HFFc6 (cell line): ENCODE measurements at regions not wholly inside any gene's neighbourhood (a gene's known extent, or its start where the extent isn't known, plus 50 kb on each side); places are given as distances from the start of the nearest gene placed in this dataset.

Experiments
- DNase-seq: peaks from one replicate; pipeline ENCODE4 v3.0.0-alpha.2; 2018
- H3K27ac Mint-ChIP-seq: 2 replicates; pipeline ENCODE4 v1.8.0; 2020; ENCODE audit warnings: mild to moderate bottlenecking, mixed read lengths
- H3K27me3 Mint-ChIP-seq: 2 replicates; pipeline ENCODE4 v1.8.0; 2021; ENCODE audit warnings: mild to moderate bottlenecking, moderate library complexity, mixed read lengths; ENCODE audit not compliant: insufficient read depth
- H3K36me3 Mint-ChIP-seq: 2 replicates; pipeline ENCODE4 v1.8.0; 2021; ENCODE audit warnings: low read depth, mixed read lengths
- H3K4me1 Mint-ChIP-seq: 2 replicates; pipeline ENCODE4 v1.8.0; 2020; ENCODE audit warnings: low read depth, mixed read lengths
- H3K4me3 Mint-ChIP-seq: 2 replicates; pipeline ENCODE4 v1.8.0; 2020; ENCODE audit warnings: mild to moderate bottlenecking, moderate library complexity, mixed read lengths
- H3K9me3 Mint-ChIP-seq: 2 replicates; pipeline ENCODE4 v1.8.0; 2020; ENCODE audit warnings: mild to moderate bottlenecking, mixed read lengths
- CTCF ChIP-seq: fragments of 200-600 bp; sonication (generic); IDR thresholded peaks from 2 replicates; pipeline ENCODE4 v1.5.0; 2021; ENCODE audit warnings: antibody characterized with exemption, mild to moderate bottlenecking

- Mint-ChIP-seq H3K4me1 (no peaks in the 10 kb centered on the region), H3K27me3 (peaks cover 1% of the 10 kb centered on the region; the same call in 1 of the 2 replicates), H3K27ac (no peak overlapping the region), H3K9me3 (peaks cover 55% of the 10 kb centered on the region), H3K36me3 (0 out of 2 replicates have a peak, but pooled peaks cover 5% of the 10 kb centered on the region), H3K4me3 (no peak overlapping the region)
- no peak for TF ChIP-seq CTCF
- no peak for DNase-seq
Observed at GRCh38 chr6:170093658-170094596, 197.0 kb downstream of the DLL1 start.

- Mint-ChIP-seq H3K4me3 (no peak overlapping the region), H3K4me1 (no peaks in the 10 kb centered on the region), H3K27me3 (peaks cover 1% of the 10 kb centered on the region; the same call in 1 of the 2 replicates), H3K27ac (no peak overlapping the region), H3K36me3 (0 out of 2 replicates have a peak, but pooled peaks cover 5% of the 10 kb centered on the region), H3K9me3 (peaks cover 55% of the 10 kb centered on the region)
- TF ChIP-seq CTCF, result no peak
- DNase-seq, result no peak
Observed at GRCh38 chr6:170093276-170093657, 197.6 kb downstream of the DLL1 start.

- H3K4me3 Mint-ChIP-seq, result no peak overlapping the region
- no peaks in the 10 kb centered on the region for H3K4me1 Mint-ChIP-seq
- TF ChIP-seq CTCF, result no peak
- H3K36me3 Mint-ChIP-seq, result 0 out of 2 replicates have a peak, but pooled peaks cover 2% of the 10 kb centered on the region
- peaks cover 54% of the 10 kb centered on the region for H3K9me3 Mint-ChIP-seq
- no peak for DNase-seq
- no peak overlapping the region for H3K27ac Mint-ChIP-seq
- H3K27me3 Mint-ChIP-seq, result peaks cover 1% of the 10 kb centered on the region; the same call in 1 of the 2 replicates
Observed at GRCh38 chr6:170092826-170093225, 198.1 kb downstream of the DLL1 start.

GRCh38 chr6:170091639-170092579, 199.0 kb downstream of the DLL1 start:
- Mint-ChIP-seq H3K4me3 (no peak overlapping the region), H3K4me1 (no peaks in the 10 kb centered on the region), H3K9me3 (peaks cover 49% of the 10 kb centered on the region), H3K27ac (no peak overlapping the region), H3K27me3 (peaks cover 1% of the 10 kb centered on the region; the same call in 1 of the 2 replicates), H3K36me3 (no peaks in the 10 kb centered on the region)
- no peak for TF ChIP-seq CTCF
- no peak for DNase-seq

GRCh38 chr6:170091000-170091638, 199.8 kb downstream of the DLL1 start:
- Mint-ChIP-seq H3K36me3 (no peaks in the 10 kb centered on the region; the same call in 1 of the 2 replicates), H3K27me3 (peaks cover 1% of the 10 kb centered on the region; the same call in 1 of the 2 replicates)
- TF ChIP-seq CTCF, result no peak

More at GRCh38 chr6:170091000-170091638, 199.8 kb downstream of the DLL1 start:
- Mint-ChIP-seq H3K4me1 (no peaks in the 10 kb centered on the region), H3K9me3 (peaks cover 49% of the 10 kb centered on the region), H3K27ac (no peak overlapping the region), H3K4me3 (no peak overlapping the region)
- DNase-seq, result no peak
